ENCODE measurements at regions not wholly inside any gene's neighbourhood (a gene's known extent, or its start where the extent isn't known, plus 50 kb on each side); places are given as distances from the start of the nearest gene placed in this dataset.

DNA sequence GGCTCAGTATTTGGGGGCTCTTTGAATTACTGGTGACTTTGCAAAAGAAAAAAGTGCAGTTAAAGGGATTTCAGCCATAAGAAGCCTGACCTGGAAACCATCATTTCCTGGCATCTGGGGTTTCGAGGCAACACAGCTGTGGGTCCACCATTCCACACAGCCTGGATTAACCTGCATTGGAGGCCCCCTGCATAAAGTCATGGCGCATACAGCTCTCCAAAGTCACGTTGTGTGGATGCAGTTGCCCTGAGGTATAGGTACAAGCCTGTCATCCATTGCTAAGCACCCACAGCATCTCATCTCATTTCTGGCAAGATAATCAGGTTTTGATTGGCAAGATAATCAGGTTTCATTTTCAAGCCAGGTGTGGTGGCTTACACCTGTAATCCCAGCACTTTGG, 54.5 kb upstream of the TAGAP start:
- no peak for DNase-seq

DNA sequence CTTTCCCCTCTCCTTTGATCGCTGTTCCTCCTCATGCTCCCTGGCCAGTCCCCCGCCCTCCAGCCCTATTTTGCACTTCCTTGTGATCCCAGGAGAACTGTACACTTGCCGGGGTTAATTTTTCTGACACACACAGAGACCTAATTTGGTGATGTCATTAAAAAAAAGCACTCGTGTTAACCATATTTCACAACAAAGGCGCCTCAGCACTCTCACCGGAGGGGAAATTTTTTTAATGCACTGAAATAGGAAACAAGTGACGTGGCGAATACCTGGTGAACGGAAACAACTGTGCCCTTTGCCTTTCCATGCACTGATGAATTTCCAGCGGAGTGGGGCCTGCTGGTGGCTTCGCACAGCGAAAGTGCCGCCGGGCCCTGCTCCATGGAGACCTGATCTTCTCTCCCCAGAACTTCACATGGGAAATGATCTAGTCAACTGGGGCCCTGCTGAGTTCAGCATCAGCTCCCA, 53.9 kb upstream of the TAGAP start:
- no peak for DNase-seq

DNA sequence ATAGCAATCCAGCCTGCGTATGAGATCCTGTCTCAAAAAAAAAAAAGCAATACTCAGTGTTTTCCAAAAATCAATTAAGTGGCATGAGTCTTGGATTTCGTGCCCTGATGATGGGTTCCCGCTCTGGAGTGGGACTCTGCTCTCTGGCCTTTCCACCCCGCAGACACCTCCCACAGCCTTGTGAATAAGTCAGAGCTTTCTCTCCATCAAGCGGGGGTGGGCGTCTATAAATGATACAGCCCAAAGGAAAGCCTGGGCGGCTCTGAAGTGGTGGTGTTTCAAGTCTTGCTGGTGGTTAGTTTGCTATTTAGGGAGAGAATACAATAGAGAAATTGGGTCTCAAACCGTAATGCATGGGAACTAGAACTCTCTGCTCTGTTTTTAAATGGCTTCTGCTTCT, 52.5 kb upstream of the TAGAP start:
- no peak for DNase-seq

DNA sequence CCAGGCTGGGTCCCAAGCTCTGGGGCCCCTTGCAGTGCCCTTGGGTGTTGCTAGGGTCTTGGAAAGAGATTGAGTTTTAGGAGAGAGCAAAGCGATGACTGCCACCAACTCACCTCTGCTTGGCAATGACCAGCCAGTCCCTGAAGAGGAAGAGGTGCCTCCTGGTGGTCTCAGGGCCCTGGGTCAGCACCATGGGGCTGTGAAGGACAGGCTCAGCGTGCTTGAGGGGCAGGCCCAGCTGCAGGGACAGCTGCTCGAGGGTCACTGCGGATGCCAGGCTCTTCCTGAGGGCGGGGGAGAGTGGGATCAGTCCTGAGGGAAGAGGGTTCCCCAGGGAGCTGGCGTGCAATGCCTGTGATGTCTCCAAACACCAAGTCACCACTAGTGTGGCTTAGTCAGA, 50.8 kb upstream of the TAGAP start:
- no peak for DNase-seq

DNA sequence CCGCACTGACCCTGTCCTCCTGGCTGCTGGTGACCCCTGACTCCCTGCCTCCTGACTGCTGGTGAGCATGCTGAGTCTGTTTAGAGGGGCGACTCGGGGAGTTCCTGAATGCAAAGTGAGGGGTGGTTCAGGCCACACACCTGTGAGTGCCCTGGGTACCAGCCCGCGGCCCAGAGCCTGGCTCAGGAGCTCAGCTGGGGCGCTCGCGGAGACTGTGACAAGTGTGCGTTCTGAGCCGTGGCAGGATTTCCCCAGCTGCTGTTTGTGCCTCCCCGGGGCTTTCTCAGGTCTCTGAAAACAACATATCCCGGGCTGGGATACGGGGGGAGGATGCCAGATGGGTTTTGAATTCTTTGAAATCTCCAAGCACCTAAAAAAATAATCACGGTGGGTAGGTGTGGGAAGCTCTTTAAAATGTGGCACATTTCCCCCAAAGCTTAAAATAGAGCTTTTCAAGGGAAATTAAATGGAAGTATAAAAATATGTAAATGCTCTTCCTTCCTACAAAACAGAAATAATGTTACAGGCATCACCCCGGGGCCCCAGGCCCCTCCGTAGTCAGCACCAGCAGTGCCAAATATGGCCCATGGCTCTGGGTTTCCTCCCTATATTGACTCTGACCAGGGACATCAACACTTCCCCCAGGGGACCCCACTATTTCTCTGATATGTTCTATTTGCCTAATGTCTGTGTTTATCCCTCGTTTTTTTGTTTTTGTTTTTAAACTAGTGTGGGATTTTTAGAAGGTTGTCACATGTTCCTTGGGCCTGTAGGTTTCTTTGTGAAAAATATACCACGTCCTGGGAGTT, 49.9 kb upstream of the TAGAP start:
- no peak for DNase-seq

Data from DMS79 (cell line).